ENCODE measurements at regions not wholly inside any gene's neighbourhood (a gene's known extent, or its start where the extent isn't known, plus 50 kb on each side); places are given as distances from the start of the nearest gene placed in this dataset.

GRCh38 chr16:16934660-16935059 is 536.1 kb downstream of the XYLT1 start:
- TF ChIP-seq CTCF (IDR thresholded peaks at IDR 0.05) (no peak), NFYB (CRISPR knock-in tag; conservative IDR thresholded peaks at IDR 0.05; ENCODE audit: low read depth) (no peak), NR1H2 (CRISPR knock-in tag; IDR thresholded peaks at IDR 0.05) (no peak), KAT7 (CRISPR knock-in tag; IDR thresholded peaks at IDR 0.05; ENCODE audit: borderline replicate concordance) (no peak), ELF4 (CRISPR knock-in tag; IDR thresholded peaks at IDR 0.05; ENCODE audit: low read depth) (no peak), TP53 (CRISPR knock-in tag; IDR thresholded peaks at IDR 0.05) (no peak), IRF2 (CRISPR knock-in tag; IDR thresholded peaks at IDR 0.05; ENCODE audit: borderline replicate concordance, low read depth) (no peak), FOXK1 (CRISPR knock-in tag; IDR thresholded peaks at IDR 0.05) (no peak)
- TF ChIP-seq, protein P1, sequence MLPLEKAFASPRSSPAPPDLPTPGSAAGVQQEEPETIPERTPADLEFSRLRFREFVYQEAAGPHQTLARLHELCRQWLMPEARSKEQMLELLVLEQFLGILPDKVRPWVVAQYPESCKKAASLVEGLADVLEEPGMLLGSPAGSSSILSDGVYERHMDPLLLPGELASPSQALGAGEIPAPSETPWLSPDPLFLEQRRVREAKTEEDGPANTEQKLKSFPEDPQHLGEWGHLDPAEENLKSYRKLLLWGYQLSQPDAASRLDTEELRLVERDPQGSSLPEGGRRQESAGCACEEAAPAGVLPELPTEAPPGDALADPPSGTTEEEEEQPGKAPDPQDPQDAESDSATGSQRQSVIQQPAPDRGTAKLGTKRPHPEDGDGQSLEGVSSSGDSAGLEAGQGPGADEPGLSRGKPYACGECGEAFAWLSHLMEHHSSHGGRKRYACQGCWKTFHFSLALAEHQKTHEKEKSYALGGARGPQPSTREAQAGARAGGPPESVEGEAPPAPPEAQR (CRISPR knock-in tag; IDR thresholded peaks at IDR 0.05) = no peak

Data from WTC11 (cell line).